Umbilical cord (tissue), 1 donor: ENCODE measurements at regions not wholly inside any gene's neighbourhood (a gene's known extent, or its start where the extent isn't known, plus 50 kb on each side); places are given as distances from the start of the nearest gene placed in this dataset.
A peak's percentile ranks its signal among the peaks of the same experiment; 100 is the strongest.

Experiments
- DNase-seq: peaks from one replicate; pipeline ENCODE4 v3.0.0-alpha.2; 2015; ENCODE audit warnings: low spot score

GRCh38 chr1:101290922-101291561 is 54.2 kb downstream of the S1PR1 start:
- no peak for DNase-seq

GRCh38 chr1:101291562-101292380 is 55.0 kb downstream of the S1PR1 start:
- peak; percentile 33 for DNase-seq

- no peak for DNase-seq
Observed at GRCh38 chr1:101293461-101294051, 56.7 kb downstream of the S1PR1 start.

GRCh38 chr1:101295209-101295608 is 58.4 kb downstream of the S1PR1 start:
- DNase-seq = no peak

- DNase-seq = no peak
Observed at GRCh38 chr1:101298663-101299062, 61.8 kb downstream of the S1PR1 start.

GRCh38 chr1:101299141-101299540 is 62.3 kb downstream of the S1PR1 start:
- no peak for DNase-seq

GRCh38 chr1:101299710-101300109 is 62.9 kb downstream of the S1PR1 start:
- DNase-seq = no peak

GRCh38 chr1:101300916-101301315 is 64.1 kb downstream of the S1PR1 start:
- no peak for DNase-seq

- no peak for DNase-seq
Observed at GRCh38 chr1:101301446-101302057, 64.7 kb downstream of the S1PR1 start.

- DNase-seq = no peak
Observed at GRCh38 chr1:101302831-101303511, 66.2 kb downstream of the S1PR1 start.

GRCh38 chr1:101307985-101308689 is 71.3 kb downstream of the S1PR1 start:
- no peak for DNase-seq

GRCh38 chr1:101308935-101309333 is 72.1 kb downstream of the S1PR1 start:
- no peak for DNase-seq

- peak; percentile 70 for DNase-seq
Observed at GRCh38 chr1:101309334-101310311, 72.8 kb downstream of the S1PR1 start.

- no peak for DNase-seq
Observed at GRCh38 chr1:101310506-101310905, 73.7 kb downstream of the S1PR1 start.

- DNase-seq = no peak
Observed at GRCh38 chr1:101311146-101311920, 74.5 kb downstream of the S1PR1 start.

GRCh38 chr1:101312147-101312546 is 75.3 kb downstream of the S1PR1 start:
- DNase-seq = no peak

- DNase-seq = no peak
Observed at GRCh38 chr1:101313356-101313755, 76.5 kb downstream of the S1PR1 start.

GRCh38 chr1:101314244-101314643 is 77.4 kb downstream of the S1PR1 start:
- DNase-seq = no peak

- DNase-seq = no peak
Observed at GRCh38 chr1:101316256-101316655, 79.4 kb downstream of the S1PR1 start.
